ENCODE measurements at regions not wholly inside any gene's neighbourhood (a gene's known extent, or its start where the extent isn't known, plus 50 kb on each side); places are given as distances from the start of the nearest gene placed in this dataset.

- no peak for DNase-seq (ENCODE audit: low read depth)
- TF ChIP-seq CTCF (conservative IDR thresholded peaks at IDR 0.05; ENCODE audit: low read depth, low read length), result no peak
- no peak overlapping the region for H3K4me3 ChIP-seq (ENCODE audit: low read depth, low read length)
Observed at GRCh38 chr1:5706239-5706638, 286.0 kb downstream of the NPHP4 start.

GRCh38 chr1:5705751-5706150 lies 286.5 kb downstream of the NPHP4 start:
- no peak for DNase-seq (ENCODE audit: low read depth)
- TF ChIP-seq CTCF (conservative IDR thresholded peaks at IDR 0.05; ENCODE audit: low read depth, low read length), result no peak
- H3K4me3 ChIP-seq (ENCODE audit: low read depth, low read length), result no peak overlapping the region

GRCh38 chr1:5704561-5705514 lies 287.4 kb downstream of the NPHP4 start:
- H3K4me3 ChIP-seq (ENCODE audit: low read depth, low read length), result no peak overlapping the region
- TF ChIP-seq CTCF (conservative IDR thresholded peaks at IDR 0.05; ENCODE audit: low read depth, low read length), result no peak
- DNase-seq (ENCODE audit: low read depth), result no peak

- no peak for DNase-seq (ENCODE audit: low read depth)
- TF ChIP-seq CTCF (conservative IDR thresholded peaks at IDR 0.05; ENCODE audit: low read depth, low read length), result no peak
- no peak overlapping the region for H3K4me3 ChIP-seq (ENCODE audit: low read depth, low read length)
Observed at GRCh38 chr1:5701642-5702041, 290.6 kb downstream of the NPHP4 start.

- no peak overlapping the region for H3K4me3 ChIP-seq (ENCODE audit: low read depth, low read length)
- DNase-seq (ENCODE audit: low read depth), result no peak
- no peak for TF ChIP-seq CTCF (conservative IDR thresholded peaks at IDR 0.05; ENCODE audit: low read depth, low read length)
Observed at GRCh38 chr1:5693568-5693967, 298.7 kb downstream of the NPHP4 start.

GRCh38 chr1:5692664-5693063 lies 299.6 kb downstream of the NPHP4 start:
- no peak overlapping the region for H3K4me3 ChIP-seq (ENCODE audit: low read depth, low read length)

More at GRCh38 chr1:5692664-5693063, 299.6 kb downstream of the NPHP4 start:
- DNase-seq (ENCODE audit: low read depth), result no peak
- no peak for TF ChIP-seq CTCF (conservative IDR thresholded peaks at IDR 0.05; ENCODE audit: low read depth, low read length)

All from epithelial cell of proximal tubule (primary cell).